Neural progenitor cell (in vitro differentiated cells): ENCODE measurements at regions not wholly inside any gene's neighbourhood (a gene's known extent, or its start where the extent isn't known, plus 50 kb on each side); places are given as distances from the start of the nearest gene placed in this dataset.
A peak's percentile ranks its signal among the peaks of the same experiment; 100 is the strongest.

Experiments
- DNase-seq: peaks from one replicate; pipeline ENCODE4 v3.0.0-alpha.2; 2016; ENCODE audit warnings: low spot score
- H2AFZ ChIP-seq: fragments of 200-600 bp; sonication (generic); replicated peaks from 2 replicates; pipeline ENCODE4 v1.6.1; 2016; ENCODE audit warnings: antibody characterized with exemption
- H3F3A ChIP-seq: fragments of 200-600 bp; sonication (generic); 2 replicates; pipeline ENCODE4 v1.6.1; 2016; ENCODE audit warnings: antibody characterized with exemption, low read depth
- H3K27ac ChIP-seq: fragments of 200-600 bp; sonication (generic); 2 replicates; pipeline ENCODE4 v1.5.1; 2016; ENCODE audit warnings: mild to moderate bottlenecking
- H3K27me3 ChIP-seq: fragments of 200-600 bp; sonication (generic); 2 replicates; pipeline ENCODE4 v1.6.1; 2016; ENCODE audit warnings: mild to moderate bottlenecking, moderate library complexity
- H3K36me3 ChIP-seq: fragments of 200-600 bp; sonication (generic); 2 replicates; pipeline ENCODE4 v1.5.1; 2016
- H3K4me1 ChIP-seq: fragments of 200-600 bp; sonication (generic); 2 replicates; pipeline ENCODE4 v1.6.1; 2016; ENCODE audit warnings: mixed run types
- H3K4me2 ChIP-seq: fragments of 200-600 bp; sonication (generic); 2 replicates; pipeline ENCODE4 v1.6.1; 2016
- H3K4me3 ChIP-seq: fragments of 200-600 bp; sonication (generic); 2 replicates; pipeline ENCODE4 v1.5.1; 2016
- H3K79me2 ChIP-seq: fragments of 200-600 bp; sonication (generic); 2 replicates; pipeline ENCODE4 v1.6.1; 2016; ENCODE audit warnings: low read depth
- H3K9ac ChIP-seq: fragments of 200-600 bp; sonication (generic); 2 replicates; pipeline ENCODE4 v1.6.1; 2016
- H3K9me3 ChIP-seq: fragments of 200-600 bp; sonication (generic); 2 replicates; pipeline ENCODE4 v1.5.1; 2016; ENCODE audit warnings: low read depth
- H4K20me1 ChIP-seq: fragments of 200-600 bp; sonication (generic); 2 replicates; pipeline ENCODE4 v1.6.1; 2016; ENCODE audit warnings: low read depth
- H3K27ac Mint-ChIP-seq: 3 replicates; pipeline ENCODE4 v1.8.0; 2021; ENCODE audit warnings: mixed read lengths
- H3K27me3 Mint-ChIP-seq: 2 replicates; pipeline ENCODE4 v1.8.0; 2022; ENCODE audit warnings: low read depth, mild to moderate bottlenecking, inconsistent platforms, moderate library complexity, mixed read lengths; ENCODE audit not compliant: insufficient read depth
- H3K36me3 Mint-ChIP-seq: 3 replicates; pipeline ENCODE4 v1.8.0; 2021; ENCODE audit warnings: mixed read lengths
- H3K4me1 Mint-ChIP-seq: 3 replicates; pipeline ENCODE4 v1.8.0; 2021; ENCODE audit warnings: mixed read lengths
- H3K4me3 Mint-ChIP-seq: 3 replicates; pipeline ENCODE4 v1.8.0; 2021; ENCODE audit warnings: mild to moderate bottlenecking, moderate library complexity, mixed read lengths
- H3K9me3 Mint-ChIP-seq: 3 replicates; pipeline ENCODE4 v1.8.0; 2020; ENCODE audit warnings: mixed read lengths
- EZH2 ChIP-seq: fragments of 200-600 bp; sonication (generic); IDR thresholded peaks from 2 replicates; pipeline ENCODE4 v1.6.1; 2017; ENCODE audit warnings: antibody characterized with exemption, mild to moderate bottlenecking, moderate library complexity
- EZH2phosphoT487 ChIP-seq: fragments of 200-600 bp; sonication (generic); IDR thresholded peaks from 2 replicates; pipeline ENCODE4 v1.6.1; 2017; ENCODE audit warnings: antibody characterized with exemption
- TF ChIP-seq, protein P1 (sequence below): fragments of 200-600 bp; sonication (generic); IDR thresholded peaks from 2 replicates; pipeline ENCODE4 v1.5.1; 2017; ENCODE audit warnings: antibody characterized with exemption, mild to moderate bottlenecking

DNA sequence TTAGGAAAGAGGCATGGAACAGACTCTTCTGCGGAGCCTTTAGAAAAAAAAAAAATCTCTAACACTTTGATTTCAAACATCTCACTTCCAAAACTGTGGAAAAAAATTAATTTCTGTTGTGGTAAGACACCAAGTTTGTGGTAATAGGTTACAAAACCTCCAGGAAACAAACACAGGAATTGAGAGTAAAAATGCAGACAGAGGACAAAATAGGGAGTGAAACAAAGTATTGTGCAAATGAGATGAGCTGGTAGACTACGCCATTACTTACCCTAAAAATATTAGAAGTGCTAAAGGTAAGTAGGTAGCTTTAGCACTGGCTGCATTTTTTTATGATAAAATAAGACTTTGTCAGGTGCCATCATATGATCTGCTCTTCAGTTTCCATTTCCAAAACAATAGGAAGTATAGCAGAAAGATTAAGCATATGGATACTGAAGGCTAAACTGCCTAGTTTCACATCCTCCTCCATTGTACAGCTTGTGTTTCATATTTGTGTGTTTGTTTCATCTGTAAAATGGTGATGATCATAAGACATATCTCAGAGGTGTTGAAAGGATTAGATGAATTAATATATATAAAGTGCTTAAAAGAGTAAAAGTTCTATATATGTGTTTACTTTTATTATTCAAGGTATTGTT, 309.2 kb downstream of the NR4A2 start:
- Histone ChIP-seq H3F3A (no peaks in the 10 kb centered on the region), H3K9ac (no peak overlapping the region), H3K4me2 (no peak overlapping the region), H3K4me1 (peaks cover 12% of the 10 kb centered on the region), H3K9me3 (no peaks in the 10 kb centered on the region), H2AFZ (no peak overlapping the region), H4K20me1 (no peaks in the 10 kb centered on the region), H3K27ac (no peak overlapping the region), H3K36me3 (no peaks in the 10 kb centered on the region), H3K79me2 (no peaks in the 10 kb centered on the region), H3K4me3 (no peak overlapping the region), H3K27me3 (no peaks in the 10 kb centered on the region)
- Mint-ChIP-seq H3K27ac (no peak overlapping the region), H3K4me1 (peaks cover 15% of the 10 kb centered on the region), H3K36me3 (no peaks in the 10 kb centered on the region), H3K27me3 (no peaks in the 10 kb centered on the region), H3K4me3 (no peak overlapping the region), H3K9me3 (no peaks in the 10 kb centered on the region)
- TF ChIP-seq EZH2phosphoT487 (no peak), EZH2 (no peak)
- TF ChIP-seq, protein P1, sequence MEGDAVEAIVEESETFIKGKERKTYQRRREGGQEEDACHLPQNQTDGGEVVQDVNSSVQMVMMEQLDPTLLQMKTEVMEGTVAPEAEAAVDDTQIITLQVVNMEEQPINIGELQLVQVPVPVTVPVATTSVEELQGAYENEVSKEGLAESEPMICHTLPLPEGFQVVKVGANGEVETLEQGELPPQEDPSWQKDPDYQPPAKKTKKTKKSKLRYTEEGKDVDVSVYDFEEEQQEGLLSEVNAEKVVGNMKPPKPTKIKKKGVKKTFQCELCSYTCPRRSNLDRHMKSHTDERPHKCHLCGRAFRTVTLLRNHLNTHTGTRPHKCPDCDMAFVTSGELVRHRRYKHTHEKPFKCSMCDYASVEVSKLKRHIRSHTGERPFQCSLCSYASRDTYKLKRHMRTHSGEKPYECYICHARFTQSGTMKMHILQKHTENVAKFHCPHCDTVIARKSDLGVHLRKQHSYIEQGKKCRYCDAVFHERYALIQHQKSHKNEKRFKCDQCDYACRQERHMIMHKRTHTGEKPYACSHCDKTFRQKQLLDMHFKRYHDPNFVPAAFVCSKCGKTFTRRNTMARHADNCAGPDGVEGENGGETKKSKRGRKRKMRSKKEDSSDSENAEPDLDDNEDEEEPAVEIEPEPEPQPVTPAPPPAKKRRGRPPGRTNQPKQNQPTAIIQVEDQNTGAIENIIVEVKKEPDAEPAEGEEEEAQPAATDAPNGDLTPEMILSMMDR: no peak
- no peak for DNase-seq

DNA sequence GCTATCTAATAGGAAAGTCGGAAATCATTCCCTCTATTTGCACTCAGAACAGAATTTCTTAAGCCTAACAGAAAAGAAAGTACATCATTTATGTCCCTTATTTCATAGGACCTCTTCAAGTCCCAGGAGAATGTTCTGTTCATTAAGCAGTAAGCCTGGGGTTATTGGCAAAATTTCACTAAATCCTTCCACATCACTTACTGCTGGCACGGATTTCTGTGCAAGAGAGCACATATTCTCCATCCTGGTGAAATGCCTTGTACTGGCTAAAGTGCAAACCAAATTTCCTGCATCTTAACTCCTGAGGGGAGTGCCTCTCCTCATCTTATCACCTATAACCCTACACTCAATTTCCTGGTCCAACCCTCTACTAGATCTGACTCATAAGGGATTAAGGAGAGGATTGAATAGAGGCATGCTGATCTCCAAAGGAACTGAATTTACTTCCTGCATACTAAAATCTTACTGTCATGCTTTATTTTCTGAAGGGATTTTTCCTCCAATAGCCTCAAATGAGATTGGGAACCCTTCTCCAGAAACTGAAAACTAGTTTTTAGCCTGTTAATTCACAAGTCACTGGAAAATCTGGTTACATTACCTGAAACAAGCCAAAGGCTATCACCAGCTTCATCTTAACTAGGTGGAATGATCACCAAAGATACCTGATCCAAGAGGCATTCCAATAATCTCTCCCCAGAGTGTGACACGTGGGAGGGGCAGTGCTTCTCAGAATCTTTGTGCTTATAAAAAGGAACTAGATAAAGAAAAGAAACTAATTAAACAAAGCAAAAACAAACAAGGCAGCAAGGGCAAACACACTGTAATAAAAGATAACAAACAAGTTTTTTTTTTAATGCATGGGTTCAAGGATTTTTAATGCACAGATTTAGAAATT, 311.1 kb downstream of the NR4A2 start:
- Mint-ChIP-seq H3K4me3 (no peak overlapping the region), H3K9me3 (no peaks in the 10 kb centered on the region), H3K27me3 (no peaks in the 10 kb centered on the region), H3K4me1 (peaks cover 14% of the 10 kb centered on the region), H3K27ac (no peak overlapping the region), H3K36me3 (no peaks in the 10 kb centered on the region)
- DNase-seq: peak; percentile 14
- Histone ChIP-seq H3K4me3 (no peak overlapping the region), H2AFZ (no peak overlapping the region), H3K36me3 (no peaks in the 10 kb centered on the region), H3K4me2 (no peak overlapping the region), H4K20me1 (no peaks in the 10 kb centered on the region), H3K27ac (no peak overlapping the region), H3K9ac (no peak overlapping the region), H3K4me1 (peaks cover 12% of the 10 kb centered on the region), H3K27me3 (no peaks in the 10 kb centered on the region), H3K9me3 (no peaks in the 10 kb centered on the region), H3K79me2 (no peaks in the 10 kb centered on the region), H3F3A (no peaks in the 10 kb centered on the region)
- TF ChIP-seq EZH2phosphoT487 (no peak), EZH2 (no peak)
- TF ChIP-seq, protein P1: no peak

DNA sequence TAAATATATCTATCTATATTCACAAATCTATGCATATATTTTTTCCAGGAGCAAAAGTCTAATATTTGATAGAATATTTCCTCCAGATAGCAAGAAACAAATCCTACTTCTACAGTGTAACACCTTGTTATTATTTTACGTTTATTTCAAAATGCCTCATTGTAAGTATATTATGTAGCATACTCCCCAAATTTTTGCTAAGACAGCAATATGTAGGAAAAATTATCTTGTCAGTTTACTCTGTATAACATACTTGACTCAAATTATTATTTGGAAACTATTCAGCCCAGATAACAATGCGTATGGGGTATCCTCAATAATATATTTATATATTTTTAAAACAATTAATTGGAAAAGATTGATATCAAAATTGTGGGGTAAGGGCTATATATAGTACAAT, 313.2 kb downstream of the NR4A2 start:
- Histone ChIP-seq H3K36me3 (no peaks in the 10 kb centered on the region), H3K9ac (no peak overlapping the region), H2AFZ (no peak overlapping the region), H3K79me2 (no peaks in the 10 kb centered on the region), H3K4me3 (no peak overlapping the region), H3K9me3 (no peaks in the 10 kb centered on the region), H3K4me1 (peaks cover 12% of the 10 kb centered on the region), H3K27ac (no peak overlapping the region), H3F3A (no peaks in the 10 kb centered on the region), H3K4me2 (no peak overlapping the region), H3K27me3 (no peaks in the 10 kb centered on the region), H4K20me1 (no peaks in the 10 kb centered on the region)
- TF ChIP-seq EZH2phosphoT487: no peak
- TF ChIP-seq, protein P1: no peak
- no peak for TF ChIP-seq EZH2
- no peak overlapping the region for H3K27ac Mint-ChIP-seq
- no peak for DNase-seq
- H3K9me3 Mint-ChIP-seq: no peaks in the 10 kb centered on the region
- peaks cover 2% of the 10 kb centered on the region for H3K27me3 Mint-ChIP-seq
- H3K36me3 Mint-ChIP-seq: no peaks in the 10 kb centered on the region
- H3K4me3 Mint-ChIP-seq: no peak overlapping the region
- H3K4me1 Mint-ChIP-seq: peaks cover 14% of the 10 kb centered on the region
